ENCODE measurements at regions not wholly inside any gene's neighbourhood (a gene's known extent, or its start where the extent isn't known, plus 50 kb on each side); places are given as distances from the start of the nearest gene placed in this dataset.

GRCh38 chrX:3167771-3168170 is 126.5 kb downstream of the ARSF start:
- H3K27me3 ChIP-seq, result no peaks in the 10 kb centered on the region
- H3K4me1 ChIP-seq, result no peaks in the 10 kb centered on the region
- no peak overlapping the region for H3K4me3 ChIP-seq
- TF ChIP-seq CTCF (IDR thresholded peaks at IDR 0.05) (no peak), POLR2AphosphoS5 (IDR thresholded peaks at IDR 0.05) (no peak)
- H3K9me3 ChIP-seq, result no peaks in the 10 kb centered on the region
- intact Hi-C loops (cut with DNase I), result no loop called here
- H3K27ac ChIP-seq (replicated peaks in 1 of 4), result no peak overlapping the region
- 83% methylated on average over 4 of the region's 4 CpGs for WGBS
- no peak for DNase-seq (ENCODE audit: extremely low spot score)
- H3K36me3 ChIP-seq, result no peaks in the 10 kb centered on the region

- H3K36me3 ChIP-seq, result no peaks in the 10 kb centered on the region
- H3K4me1 ChIP-seq, result no peaks in the 10 kb centered on the region
- H3K27me3 ChIP-seq, result no peaks in the 10 kb centered on the region
- H3K27ac ChIP-seq (replicated peaks in 1 of 4), result no peak overlapping the region
- H3K9me3 ChIP-seq, result peaks cover 0 to 7% (median 0%) of the 10 kb centered on the region in 4 donors
- intact Hi-C loops (cut with DNase I), result no loop called here
- WGBS, result 55% methylated on average over 11 of the region's 11 CpGs
- no peak for DNase-seq (ENCODE audit: extremely low spot score)
- H3K4me3 ChIP-seq, result no peak overlapping the region
- TF ChIP-seq POLR2AphosphoS5 (IDR thresholded peaks at IDR 0.05), result no peak
- no peak for TF ChIP-seq CTCF (IDR thresholded peaks at IDR 0.05)
- no peak for TF ChIP-seq EP300 (IDR thresholded peaks at IDR 0.05)
- no peak for TF ChIP-seq POLR2A (IDR thresholded peaks at IDR 0.05; ENCODE audit: low read depth)
Measured at GRCh38 chrX:3166670-3167455, 125.6 kb downstream of the ARSF start.

- H3K36me3 ChIP-seq, result no peaks in the 10 kb centered on the region
- 79% methylated on average over 5 of the region's 5 CpGs for WGBS
Measured at GRCh38 chrX:3165808-3166207, 124.5 kb downstream of the ARSF start.

More at GRCh38 chrX:3165808-3166207, 124.5 kb downstream of the ARSF start:
- H3K27ac ChIP-seq (replicated peaks in 1 of 4), result no peak overlapping the region
- H3K4me3 ChIP-seq, result no peak overlapping the region
- intact Hi-C loops (cut with DNase I), result no loop called here
- DNase-seq (ENCODE audit: extremely low spot score), result no peak
- no peaks in the 10 kb centered on the region for H3K27me3 ChIP-seq
- H3K9me3 ChIP-seq, result peaks cover 0 to 7% (median 0%) of the 10 kb centered on the region in 4 donors
- no peak for TF ChIP-seq POLR2AphosphoS5 (IDR thresholded peaks at IDR 0.05)
- no peak for TF ChIP-seq EP300 (IDR thresholded peaks at IDR 0.05)
- TF ChIP-seq POLR2A (IDR thresholded peaks at IDR 0.05; ENCODE audit: low read depth), result no peak
- TF ChIP-seq CTCF (IDR thresholded peaks at IDR 0.05), result no peak
- no peaks in the 10 kb centered on the region for H3K4me1 ChIP-seq
